OCI-LY3 (cell line): ENCODE measurements at regions not wholly inside any gene's neighbourhood (a gene's known extent, or its start where the extent isn't known, plus 50 kb on each side); places are given as distances from the start of the nearest gene placed in this dataset.

Experiments used
- H2AFZ ChIP-seq: fragments of 200-600, 300-600 bp; shearing (Covaris generic); 2 replicates; pipeline ENCODE4 v1.6.0; 2014; ENCODE audit warnings: antibody characterized with exemption, low read depth, low read length
- H3K27ac ChIP-seq: fragments of 200-600, 300-600 bp; sonication (generic); 2 replicates; pipeline ENCODE4 v1.5.1; 2014; ENCODE audit warnings: mild to moderate bottlenecking, low read length, moderate library complexity, mixed read lengths
- H3K27me3 ChIP-seq: fragments of 200-600, 300-600 bp; sonication (generic); 2 replicates; pipeline ENCODE4 v1.6.1; 2014; ENCODE audit warnings: low read depth, low read length, mixed read lengths
- H3K36me3 ChIP-seq: fragments of 200-600, 300-600 bp; sonication (generic); replicated peaks from 2 replicates; pipeline ENCODE3; 2014; ENCODE audit warnings: low read depth, low read length, mixed read lengths
- H3K4me1 ChIP-seq: fragments of 300-600, 200-600 bp; sonication (generic); 2 replicates; pipeline ENCODE4 v1.6.1; 2014; ENCODE audit warnings: low read length, mixed read lengths
- H3K4me2 ChIP-seq: fragments of 200-600, 300-600 bp; sonication (generic); 2 replicates; pipeline ENCODE4 v1.6.1; 2014; ENCODE audit warnings: low read length, mixed read lengths
- H3K4me3 ChIP-seq: fragments of 300-600, 200-600 bp; sonication (generic); 2 replicates; pipeline ENCODE4 v1.5.1; 2014; ENCODE audit warnings: antibody characterized with exemption, mild to moderate bottlenecking, low read length, moderate library complexity
- H3K79me2 ChIP-seq: fragments of 300-600, 200-600 bp; shearing (Covaris generic); 2 replicates; pipeline ENCODE4 v1.6.1; 2014; ENCODE audit warnings: mild to moderate bottlenecking, low read length, mixed read lengths
- H3K9ac ChIP-seq: fragments of 300-600, 200-600 bp; shearing (Covaris generic); 2 replicates; pipeline ENCODE4 v1.6.0; 2014; ENCODE audit warnings: mild to moderate bottlenecking, low read length, moderate library complexity
- H3K9me3 ChIP-seq: fragments of 200-600, 300-600 bp; shearing (Covaris generic); 2 replicates; pipeline ENCODE4 v1.6.1; 2014; ENCODE audit warnings: low read length, mixed read lengths; ENCODE audit not compliant: insufficient read depth
- H4K20me1 ChIP-seq: fragments of 200-600, 300-600 bp; sonication (generic); 2 replicates; pipeline ENCODE4 v1.6.1; 2016; ENCODE audit warnings: low read length, mixed read lengths; ENCODE audit not compliant: insufficient read depth
- EZH2phosphoT487 ChIP-seq: fragments of 200-600 bp; shearing (Covaris generic); IDR thresholded peaks from 2 replicates; pipeline ENCODE4 v1.6.1; 2018; ENCODE audit warnings: antibody characterized with exemption, mixed run types, low read depth
- TF ChIP-seq, protein P1 (sequence below): fragments of 200-600, 300-600 bp; sonication (generic); IDR thresholded peaks from 2 replicates; pipeline ENCODE4 v1.5.1; 2014; ENCODE audit warnings: antibody characterized with exemption, low read length, low read depth

GRCh38 chr1:240693844-240694243 lies 81.9 kb upstream of the GREM2 start:
- peaks cover 29% of the 10 kb centered on the region for H3K4me1 ChIP-seq
- no peaks in the 10 kb centered on the region for H3K79me2 ChIP-seq
- TF ChIP-seq EZH2phosphoT487, result no peak
- TF ChIP-seq, protein P1, sequence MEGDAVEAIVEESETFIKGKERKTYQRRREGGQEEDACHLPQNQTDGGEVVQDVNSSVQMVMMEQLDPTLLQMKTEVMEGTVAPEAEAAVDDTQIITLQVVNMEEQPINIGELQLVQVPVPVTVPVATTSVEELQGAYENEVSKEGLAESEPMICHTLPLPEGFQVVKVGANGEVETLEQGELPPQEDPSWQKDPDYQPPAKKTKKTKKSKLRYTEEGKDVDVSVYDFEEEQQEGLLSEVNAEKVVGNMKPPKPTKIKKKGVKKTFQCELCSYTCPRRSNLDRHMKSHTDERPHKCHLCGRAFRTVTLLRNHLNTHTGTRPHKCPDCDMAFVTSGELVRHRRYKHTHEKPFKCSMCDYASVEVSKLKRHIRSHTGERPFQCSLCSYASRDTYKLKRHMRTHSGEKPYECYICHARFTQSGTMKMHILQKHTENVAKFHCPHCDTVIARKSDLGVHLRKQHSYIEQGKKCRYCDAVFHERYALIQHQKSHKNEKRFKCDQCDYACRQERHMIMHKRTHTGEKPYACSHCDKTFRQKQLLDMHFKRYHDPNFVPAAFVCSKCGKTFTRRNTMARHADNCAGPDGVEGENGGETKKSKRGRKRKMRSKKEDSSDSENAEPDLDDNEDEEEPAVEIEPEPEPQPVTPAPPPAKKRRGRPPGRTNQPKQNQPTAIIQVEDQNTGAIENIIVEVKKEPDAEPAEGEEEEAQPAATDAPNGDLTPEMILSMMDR, result no peak
- H3K4me3 ChIP-seq, result peak overlapping the region; percentile 31
- H2AFZ ChIP-seq, result no peak overlapping the region
- H3K4me2 ChIP-seq, result peak overlapping the region; percentile 53
- H3K36me3 ChIP-seq, result peaks cover 5% of the 10 kb centered on the region
- no peaks in the 10 kb centered on the region for H3K9me3 ChIP-seq
- H3K27ac ChIP-seq, result peak overlapping the region; percentile 13; the same call in 1 of the 2 replicates
- H4K20me1 ChIP-seq, result no peaks in the 10 kb centered on the region
- no peaks in the 10 kb centered on the region for H3K27me3 ChIP-seq
- H3K9ac ChIP-seq, result no peak overlapping the region

GRCh38 chr1:240693036-240693435 lies 81.1 kb upstream of the GREM2 start:
- Histone ChIP-seq H3K27ac (no peak overlapping the region), H3K27me3 (no peaks in the 10 kb centered on the region), H3K9ac (no peak overlapping the region), H3K36me3 (peaks cover 5% of the 10 kb centered on the region), H3K9me3 (no peaks in the 10 kb centered on the region), H3K4me2 (peak overlapping the region; percentile 53), H3K4me3 (no peak overlapping the region), H4K20me1 (no peaks in the 10 kb centered on the region), H2AFZ (no peak overlapping the region), H3K79me2 (no peaks in the 10 kb centered on the region), H3K4me1 (peaks cover 31% of the 10 kb centered on the region)
- TF ChIP-seq, protein P1, result no peak
- no peak for TF ChIP-seq EZH2phosphoT487

GRCh38 chr1:240691909-240692705 lies 80.2 kb upstream of the GREM2 start:
- Histone ChIP-seq H3K27me3 (no peaks in the 10 kb centered on the region), H3K4me2 (no peak overlapping the region), H3K9me3 (no peaks in the 10 kb centered on the region), H3K27ac (no peak overlapping the region), H3K79me2 (no peaks in the 10 kb centered on the region), H2AFZ (no peak overlapping the region), H4K20me1 (no peaks in the 10 kb centered on the region), H3K4me3 (no peak overlapping the region), H3K36me3 (peaks cover 9% of the 10 kb centered on the region), H3K4me1 (peaks cover 40% of the 10 kb centered on the region), H3K9ac (no peak overlapping the region)
- TF ChIP-seq, protein P1, result peak; percentile 86
- TF ChIP-seq EZH2phosphoT487, result no peak

GRCh38 chr1:240691501-240691900 lies 79.5 kb upstream of the GREM2 start:
- no peak overlapping the region for H3K27ac ChIP-seq
- H3K4me1 ChIP-seq, result peaks cover 44% of the 10 kb centered on the region
- peaks cover 15% of the 10 kb centered on the region for H3K36me3 ChIP-seq
- no peaks in the 10 kb centered on the region for H3K9me3 ChIP-seq
- no peak overlapping the region for H3K9ac ChIP-seq
- no peak overlapping the region for H3K4me3 ChIP-seq
- no peak overlapping the region for H3K4me2 ChIP-seq
- TF ChIP-seq, protein P1, result no peak
- TF ChIP-seq EZH2phosphoT487, result no peak
- no peaks in the 10 kb centered on the region for H4K20me1 ChIP-seq
- no peaks in the 10 kb centered on the region for H3K27me3 ChIP-seq
- no peaks in the 10 kb centered on the region for H3K79me2 ChIP-seq
- H2AFZ ChIP-seq, result no peak overlapping the region
